ENCODE measurements at regions not wholly inside any gene's neighbourhood (a gene's known extent, or its start where the extent isn't known, plus 50 kb on each side); places are given as distances from the start of the nearest gene placed in this dataset.

- Histone ChIP-seq H3K27ac (ENCODE audit: insufficient read depth, low read length, poor library complexity, severe bottlenecking) (no peak overlapping the region), H3K4me1 (ENCODE audit: control insufficient read depth, insufficient read depth, low read length, poor library complexity, severe bottlenecking) (no peaks in the 10 kb centered on the region), H3K36me3 (ENCODE audit: control insufficient read depth, insufficient read depth, low read length) (no peaks in the 10 kb centered on the region), H3K9me3 (ENCODE audit: control insufficient read depth, low read length) (no peaks in the 10 kb centered on the region), H3K4me3 (ENCODE audit: insufficient read depth, low read depth, low read length, poor library complexity, severe bottlenecking) (no peak overlapping the region), H3K27me3 (replicated peaks; ENCODE audit: control insufficient read depth, insufficient read depth, low read length, poor library complexity, severe bottlenecking) (no peaks in the 10 kb centered on the region)
- no peak for DNase-seq
These were observed 395.7 kb downstream of the GALR1 start for GRCh38 chr18:77645170-77645872.

- Histone ChIP-seq H3K27me3 (replicated peaks; ENCODE audit: control insufficient read depth, insufficient read depth, low read length, poor library complexity, severe bottlenecking) (no peaks in the 10 kb centered on the region), H3K4me1 (ENCODE audit: control insufficient read depth, insufficient read depth, low read length, poor library complexity, severe bottlenecking) (no peaks in the 10 kb centered on the region), H3K27ac (ENCODE audit: insufficient read depth, low read length, poor library complexity, severe bottlenecking) (no peak overlapping the region), H3K36me3 (ENCODE audit: control insufficient read depth, insufficient read depth, low read length) (no peaks in the 10 kb centered on the region), H3K9me3 (ENCODE audit: control insufficient read depth, low read length) (no peaks in the 10 kb centered on the region), H3K4me3 (ENCODE audit: insufficient read depth, low read depth, low read length, poor library complexity, severe bottlenecking) (no peak overlapping the region)
- no peak for DNase-seq
These were observed 397.8 kb downstream of the GALR1 start for GRCh38 chr18:77647472-77647871.

- no peaks in the 10 kb centered on the region for H3K27me3 ChIP-seq (replicated peaks; ENCODE audit: control insufficient read depth, insufficient read depth, low read length, poor library complexity, severe bottlenecking)
These were observed 398.8 kb downstream of the GALR1 start for GRCh38 chr18:77648411-77648810.

GRCh38 chr18:77650799-77651385, 401.2 kb downstream of the GALR1 start:
- Histone ChIP-seq H3K4me3 (ENCODE audit: insufficient read depth, low read depth, low read length, poor library complexity, severe bottlenecking) (no peak overlapping the region), H3K27me3 (replicated peaks; ENCODE audit: control insufficient read depth, insufficient read depth, low read length, poor library complexity, severe bottlenecking) (no peaks in the 10 kb centered on the region), H3K4me1 (ENCODE audit: control insufficient read depth, insufficient read depth, low read length, poor library complexity, severe bottlenecking) (no peaks in the 10 kb centered on the region), H3K9me3 (ENCODE audit: control insufficient read depth, low read length) (no peaks in the 10 kb centered on the region), H3K27ac (ENCODE audit: insufficient read depth, low read length, poor library complexity, severe bottlenecking) (no peak overlapping the region), H3K36me3 (ENCODE audit: control insufficient read depth, insufficient read depth, low read length) (no peaks in the 10 kb centered on the region)
- peak; percentile 8 to 27 (median 24) for DNase-seq

More at GRCh38 chr18:77648411-77648810, 398.8 kb downstream of the GALR1 start:
- H3K9me3 ChIP-seq (ENCODE audit: control insufficient read depth, low read length) = no peaks in the 10 kb centered on the region
- DNase-seq = no peak
- H3K4me3 ChIP-seq (ENCODE audit: insufficient read depth, low read depth, low read length, poor library complexity, severe bottlenecking) = no peak overlapping the region
- H3K4me1 ChIP-seq (ENCODE audit: control insufficient read depth, insufficient read depth, low read length, poor library complexity, severe bottlenecking) = no peaks in the 10 kb centered on the region
- H3K36me3 ChIP-seq (ENCODE audit: control insufficient read depth, insufficient read depth, low read length) = no peaks in the 10 kb centered on the region
- H3K27ac ChIP-seq (ENCODE audit: insufficient read depth, low read length, poor library complexity, severe bottlenecking) = no peak overlapping the region

DNA sequence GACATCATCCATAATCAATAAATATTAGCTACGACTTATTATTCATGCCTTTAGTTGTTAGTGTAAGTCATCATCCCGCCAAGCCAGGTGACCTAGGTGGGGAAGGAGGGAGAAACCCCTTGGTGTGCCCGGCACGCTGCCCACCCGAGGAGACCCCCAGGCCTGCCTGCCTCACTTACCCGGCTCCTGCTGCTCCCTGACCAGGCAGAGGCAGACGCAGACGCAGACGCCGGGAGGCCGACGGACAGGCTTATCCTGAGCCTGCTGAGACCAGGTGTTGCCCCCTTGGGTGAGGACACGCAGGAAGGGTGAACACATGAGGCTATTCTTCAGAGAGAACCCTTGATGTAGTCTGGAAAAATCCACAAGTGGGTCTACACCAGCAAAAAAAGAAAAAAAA, 401.8 kb downstream of the GALR1 start:
- no peaks in the 10 kb centered on the region for H3K27me3 ChIP-seq (replicated peaks; ENCODE audit: control insufficient read depth, insufficient read depth, low read length, poor library complexity, severe bottlenecking)
- no peaks in the 10 kb centered on the region for H3K36me3 ChIP-seq (ENCODE audit: control insufficient read depth, insufficient read depth, low read length)
- DNase-seq = no peak
- H3K9me3 ChIP-seq (ENCODE audit: control insufficient read depth, low read length) = no peaks in the 10 kb centered on the region
- H3K4me3 ChIP-seq (ENCODE audit: insufficient read depth, low read depth, low read length, poor library complexity, severe bottlenecking) = no peak overlapping the region
- H3K4me1 ChIP-seq (ENCODE audit: control insufficient read depth, insufficient read depth, low read length, poor library complexity, severe bottlenecking) = no peaks in the 10 kb centered on the region
- H3K27ac ChIP-seq (ENCODE audit: insufficient read depth, low read length, poor library complexity, severe bottlenecking) = no peak overlapping the region

DNA sequence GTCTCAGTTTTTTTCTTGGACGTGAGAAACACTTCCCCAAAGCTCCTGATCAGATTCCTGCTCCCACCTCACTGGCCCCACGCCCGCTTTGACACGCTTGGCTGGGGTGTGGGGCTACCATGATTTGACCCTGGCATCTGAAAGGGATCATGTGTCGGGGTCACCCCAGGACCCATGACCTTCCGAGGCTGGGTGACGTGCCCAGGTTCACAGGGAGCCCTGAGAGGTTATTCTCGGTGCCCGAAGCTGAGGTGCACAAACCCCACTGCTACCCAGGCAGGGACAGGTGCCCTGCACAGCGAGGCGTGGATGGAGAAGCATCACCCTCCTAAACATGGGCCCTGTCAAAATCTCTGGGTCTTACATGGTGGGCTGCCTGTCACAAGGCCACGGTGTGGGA, 404.1 kb downstream of the GALR1 start:
- DNase-seq = no peak
- no peaks in the 10 kb centered on the region for H3K36me3 ChIP-seq (ENCODE audit: control insufficient read depth, insufficient read depth, low read length)
- no peaks in the 10 kb centered on the region for H3K27me3 ChIP-seq (replicated peaks; ENCODE audit: control insufficient read depth, insufficient read depth, low read length, poor library complexity, severe bottlenecking)
- H3K9me3 ChIP-seq (ENCODE audit: control insufficient read depth, low read length) = no peaks in the 10 kb centered on the region
- no peaks in the 10 kb centered on the region for H3K4me1 ChIP-seq (ENCODE audit: control insufficient read depth, insufficient read depth, low read length, poor library complexity, severe bottlenecking)
- H3K27ac ChIP-seq (ENCODE audit: insufficient read depth, low read length, poor library complexity, severe bottlenecking) = no peak overlapping the region
- no peak overlapping the region for H3K4me3 ChIP-seq (ENCODE audit: insufficient read depth, low read depth, low read length, poor library complexity, severe bottlenecking)

DNA sequence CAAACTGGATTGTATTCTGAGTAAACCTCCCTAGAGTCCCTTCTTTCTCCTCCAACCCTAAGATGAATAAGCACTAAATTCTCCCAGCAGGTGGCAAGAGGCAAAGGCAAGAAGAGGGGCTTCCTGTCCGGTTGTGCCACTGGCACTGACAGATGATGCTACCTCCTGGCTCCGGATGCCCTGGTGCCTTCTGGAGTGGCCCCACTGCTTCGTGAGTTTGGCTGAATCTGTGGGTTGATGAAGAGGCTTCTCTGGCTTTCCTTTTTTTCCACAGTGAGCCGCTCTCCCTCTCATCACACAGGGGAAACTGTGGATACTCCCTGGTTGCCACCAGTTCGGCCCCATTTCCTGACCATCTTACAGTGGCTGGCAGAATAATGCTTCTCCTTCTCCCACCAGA, 404.7 kb downstream of the GALR1 start:
- no peak for DNase-seq
- Histone ChIP-seq H3K9me3 (ENCODE audit: control insufficient read depth, low read length) (no peaks in the 10 kb centered on the region), H3K36me3 (ENCODE audit: control insufficient read depth, insufficient read depth, low read length) (no peaks in the 10 kb centered on the region)

DNA sequence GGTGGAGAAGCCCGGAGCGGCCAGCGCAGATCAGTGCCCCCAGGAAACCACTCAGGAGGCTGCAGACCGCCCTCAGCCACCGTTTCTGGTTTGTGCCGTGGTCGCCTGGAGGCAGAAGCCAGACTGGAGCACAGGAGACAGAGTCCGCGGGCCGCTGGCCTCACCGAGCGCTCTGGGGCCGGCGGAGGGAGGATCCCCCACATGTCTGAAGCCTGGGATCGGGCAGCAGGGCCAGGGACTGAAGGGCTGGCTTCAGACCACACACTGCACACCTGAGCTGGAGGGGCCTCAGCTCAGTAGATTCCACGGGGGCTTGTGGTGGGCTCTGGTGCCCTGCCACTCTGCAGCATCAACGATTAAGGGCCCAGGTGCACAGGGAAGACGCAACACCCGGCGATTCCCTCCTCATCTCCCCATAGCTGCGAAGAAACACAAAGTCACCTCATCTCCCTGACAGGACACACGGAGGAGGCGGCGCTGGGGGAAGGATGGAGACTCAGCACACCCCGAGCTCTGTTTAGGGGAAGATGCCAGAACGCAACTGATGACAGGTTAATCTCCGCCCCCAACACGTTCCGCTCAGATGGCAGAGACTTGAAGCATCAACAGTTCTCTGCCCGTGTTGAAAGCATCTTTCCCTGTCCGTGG, 408.1 kb downstream of the GALR1 start:
- no peak for DNase-seq
- H3K9me3 ChIP-seq (ENCODE audit: control insufficient read depth, low read length) = no peaks in the 10 kb centered on the region
- H3K27me3 ChIP-seq (replicated peaks; ENCODE audit: control insufficient read depth, insufficient read depth, low read length, poor library complexity, severe bottlenecking) = no peaks in the 10 kb centered on the region
- H3K4me3 ChIP-seq (ENCODE audit: insufficient read depth, low read depth, low read length, poor library complexity, severe bottlenecking) = no peak overlapping the region
- no peaks in the 10 kb centered on the region for H3K36me3 ChIP-seq (ENCODE audit: control insufficient read depth, insufficient read depth, low read length)
- H3K27ac ChIP-seq (ENCODE audit: insufficient read depth, low read length, poor library complexity, severe bottlenecking) = no peak overlapping the region
- no peaks in the 10 kb centered on the region for H3K4me1 ChIP-seq (ENCODE audit: control insufficient read depth, insufficient read depth, low read length, poor library complexity, severe bottlenecking)

More for the DNA sequence above, 404.7 kb downstream of the GALR1 start:
- Histone ChIP-seq H3K4me3 (ENCODE audit: insufficient read depth, low read depth, low read length, poor library complexity, severe bottlenecking) (no peak overlapping the region), H3K27me3 (replicated peaks; ENCODE audit: control insufficient read depth, insufficient read depth, low read length, poor library complexity, severe bottlenecking) (no peaks in the 10 kb centered on the region), H3K27ac (ENCODE audit: insufficient read depth, low read length, poor library complexity, severe bottlenecking) (no peak overlapping the region), H3K4me1 (ENCODE audit: control insufficient read depth, insufficient read depth, low read length, poor library complexity, severe bottlenecking) (no peaks in the 10 kb centered on the region)

DNA sequence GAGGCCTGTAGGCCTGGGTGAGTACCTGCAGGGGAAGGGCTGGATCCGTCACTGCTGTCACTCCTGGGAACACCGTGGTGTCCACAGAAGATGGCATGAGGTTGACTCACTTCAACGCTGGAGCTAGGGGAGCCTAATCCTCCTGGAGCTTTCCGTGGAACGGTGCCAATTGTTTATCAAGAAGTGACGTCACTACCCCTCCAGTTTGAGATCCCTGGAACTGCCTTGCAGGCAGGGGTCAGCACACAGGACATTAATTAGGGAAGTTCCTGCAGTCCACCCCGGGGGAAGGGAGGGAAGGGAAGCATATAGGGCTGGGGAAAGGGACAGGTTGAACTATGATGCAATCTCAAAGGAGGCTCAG, 408.6 kb downstream of the GALR1 start:
- H3K4me1 ChIP-seq (ENCODE audit: control insufficient read depth, insufficient read depth, low read length, poor library complexity, severe bottlenecking) = no peaks in the 10 kb centered on the region

GRCh38 chr18:77658751-77659448, 409.3 kb downstream of the GALR1 start:
- H3K4me3 ChIP-seq (ENCODE audit: insufficient read depth, low read depth, low read length, poor library complexity, severe bottlenecking) = no peak overlapping the region

More for the DNA sequence above, 408.6 kb downstream of the GALR1 start:
- no peak for DNase-seq
- Histone ChIP-seq H3K27me3 (replicated peaks; ENCODE audit: control insufficient read depth, insufficient read depth, low read length, poor library complexity, severe bottlenecking) (no peaks in the 10 kb centered on the region), H3K27ac (ENCODE audit: insufficient read depth, low read length, poor library complexity, severe bottlenecking) (no peak overlapping the region), H3K36me3 (ENCODE audit: control insufficient read depth, insufficient read depth, low read length) (no peaks in the 10 kb centered on the region), H3K9me3 (ENCODE audit: control insufficient read depth, low read length) (no peaks in the 10 kb centered on the region), H3K4me3 (ENCODE audit: insufficient read depth, low read depth, low read length, poor library complexity, severe bottlenecking) (no peak overlapping the region)

More at GRCh38 chr18:77658751-77659448, 409.3 kb downstream of the GALR1 start:
- Histone ChIP-seq H3K4me1 (ENCODE audit: control insufficient read depth, insufficient read depth, low read length, poor library complexity, severe bottlenecking) (no peaks in the 10 kb centered on the region), H3K27me3 (replicated peaks; ENCODE audit: control insufficient read depth, insufficient read depth, low read length, poor library complexity, severe bottlenecking) (no peaks in the 10 kb centered on the region), H3K27ac (ENCODE audit: insufficient read depth, low read length, poor library complexity, severe bottlenecking) (no peak overlapping the region), H3K9me3 (ENCODE audit: control insufficient read depth, low read length) (no peaks in the 10 kb centered on the region), H3K36me3 (ENCODE audit: control insufficient read depth, insufficient read depth, low read length) (no peaks in the 10 kb centered on the region)
- DNase-seq = no peak

Measured in effector memory CD4-positive, alpha-beta T cell (primary cell).